Stimulated activated naive CD4-positive, alpha-beta T cell treated with Interleukin-2 at 50 U/mL for 16 hours (primary cell): ENCODE measurements at regions not wholly inside any gene's neighbourhood (a gene's known extent, or its start where the extent isn't known, plus 50 kb on each side); places are given as distances from the start of the nearest gene placed in this dataset.

ENCODE experiments used
- DNase-seq: peaks from one replicate; lab custom pipeline; 2025; lab: John Stamatoyannopoulos, UW

GRCh38 chr1:187310038-187310631 lies 481.4 kb downstream of the PLA2G4A start:
- DNase-seq: no peak

GRCh38 chr1:187313115-187313514 lies 484.4 kb downstream of the PLA2G4A start:
- no peak for DNase-seq

GRCh38 chr1:187326557-187326956 lies 497.8 kb downstream of the PLA2G4A start:
- DNase-seq: no peak

GRCh38 chr1:187336441-187337168 lies 507.9 kb downstream of the PLA2G4A start:
- DNase-seq: no peak

GRCh38 chr1:187338762-187339412 lies 510.1 kb downstream of the PLA2G4A start:
- no peak for DNase-seq

- DNase-seq: no peak
Measured at GRCh38 chr1:187342495-187342894, 513.7 kb downstream of the PLA2G4A start.

GRCh38 chr1:187374082-187374481 lies 545.3 kb downstream of the PLA2G4A start:
- no peak for DNase-seq

- no peak for DNase-seq
Measured at GRCh38 chr1:187374742-187375141, 546.0 kb downstream of the PLA2G4A start.

GRCh38 chr1:187383366-187383765 lies 554.6 kb downstream of the PLA2G4A start:
- DNase-seq: no peak

GRCh38 chr1:187384504-187384903 lies 555.8 kb downstream of the PLA2G4A start:
- DNase-seq: no peak

GRCh38 chr1:187390215-187390818 lies 561.6 kb downstream of the PLA2G4A start:
- DNase-seq: no peak

GRCh38 chr1:187396226-187396625 lies 567.5 kb downstream of the PLA2G4A start:
- no peak for DNase-seq

- DNase-seq: no peak
Measured at GRCh38 chr1:187396929-187397796, 568.4 kb downstream of the PLA2G4A start.

GRCh38 chr1:187408212-187409004 lies 579.7 kb downstream of the PLA2G4A start:
- DNase-seq: no peak

GRCh38 chr1:187409341-187409740 lies 580.6 kb downstream of the PLA2G4A start:
- DNase-seq: no peak

GRCh38 chr1:187411118-187411517 lies 582.4 kb downstream of the PLA2G4A start:
- no peak for DNase-seq

GRCh38 chr1:187413405-187414169 lies 584.8 kb downstream of the PLA2G4A start:
- no peak for DNase-seq

GRCh38 chr1:187415065-187415464 lies 586.3 kb downstream of the PLA2G4A start:
- DNase-seq: no peak

- DNase-seq: no peak
Measured at GRCh38 chr1:187417520-187417919, 588.8 kb downstream of the PLA2G4A start.

- no peak for DNase-seq
Measured at GRCh38 chr1:187433598-187433997, 604.8 kb downstream of the PLA2G4A start.
